ENCODE measurements at regions not wholly inside any gene's neighbourhood (a gene's known extent, or its start where the extent isn't known, plus 50 kb on each side); places are given as distances from the start of the nearest gene placed in this dataset.

- Histone ChIP-seq H3K36me3 (ENCODE audit: insufficient read depth, low read length) (no peaks in the 10 kb centered on the region), H3K27me3 (ENCODE audit: control insufficient read depth in 1 of 2, insufficient read depth in 2 of 2, low read length in 2 of 2) (no peaks in the 10 kb centered on the region), H3K27ac (ENCODE audit: low read depth in 1 of 2, low read length in 2 of 2) (no peak overlapping the region), H3K4me3 (ENCODE audit: low read length) (no peak overlapping the region), H3K9me3 (ENCODE audit: control insufficient read depth in 1 of 2, insufficient read depth in 1 of 2, low read length in 2 of 2) (no peaks in the 10 kb centered on the region), H3K4me1 (ENCODE audit: insufficient read depth, low read length) (no peaks in the 10 kb centered on the region)
- H3K9me3 Mint-ChIP-seq = peaks cover 3% of the 10 kb centered on the region
- no peaks in the 10 kb centered on the region for H3K36me3 Mint-ChIP-seq (ENCODE audit: low read depth)
- ATAC-seq (ENCODE audit: poor library complexity) (no peak), DNase-seq (no peak)
- H3K27me3 Mint-ChIP-seq = no peaks in the 10 kb centered on the region
- POLR2A ChIA-PET = no interaction called here
- intact Hi-C loops (cut with DNase I, micrococcal nuclease) = no loop called here
- H3K4me1 Mint-ChIP-seq (ENCODE audit: low read depth) = peaks cover 4% of the 10 kb centered on the region
- CTCF ChIA-PET = no interaction called here
- TF ChIP-seq CTCF (IDR thresholded peaks at IDR 0.05) = no peak
- H3K4me3 Mint-ChIP-seq = no peak overlapping the region
- H3K27ac Mint-ChIP-seq = no peak overlapping the region
Measured at GRCh38 chr12:66736931-66737330, 58.1 kb upstream of the GRIP1 start.

GRCh38 chr12:66739266-66739665 lies 60.4 kb upstream of the GRIP1 start:
- no peak for DNase-seq
- Mint-ChIP-seq H3K4me3 (no peak overlapping the region), H3K27ac (no peak overlapping the region), H3K27me3 (no peaks in the 10 kb centered on the region), H3K36me3 (ENCODE audit: low read depth) (no peaks in the 10 kb centered on the region), H3K9me3 (peaks cover 6% of the 10 kb centered on the region), H3K4me1 (ENCODE audit: low read depth) (peaks cover 24% of the 10 kb centered on the region)
- no peaks in the 10 kb centered on the region for H3K36me3 ChIP-seq (ENCODE audit: insufficient read depth, low read length)
- no peak overlapping the region for H3K4me3 ChIP-seq (ENCODE audit: low read length)
- CTCF ChIA-PET = no interaction called here
- H3K4me1 ChIP-seq (ENCODE audit: insufficient read depth, low read length) = no peaks in the 10 kb centered on the region
- ATAC-seq (ENCODE audit: poor library complexity) = no peak
- H3K27ac ChIP-seq (ENCODE audit: low read depth in 1 of 2, low read length in 2 of 2) = no peak overlapping the region
- intact Hi-C loops (cut with DNase I, micrococcal nuclease) = no loop called here
- TF ChIP-seq CTCF (IDR thresholded peaks at IDR 0.05) = no peak
- no peaks in the 10 kb centered on the region for H3K27me3 ChIP-seq (ENCODE audit: control insufficient read depth in 1 of 2, insufficient read depth in 2 of 2, low read length in 2 of 2)
- H3K9me3 ChIP-seq (ENCODE audit: control insufficient read depth in 1 of 2, insufficient read depth in 1 of 2, low read length in 2 of 2) = no peaks in the 10 kb centered on the region
- POLR2A ChIA-PET = no interaction called here

GRCh38 chr12:66739940-66740651 lies 61.2 kb upstream of the GRIP1 start:
- H3K9me3 Mint-ChIP-seq = peaks cover 6% of the 10 kb centered on the region
- intact Hi-C loops (cut with DNase I, micrococcal nuclease) = no loop called here
- H3K27ac Mint-ChIP-seq = no peak overlapping the region
- peaks cover 29% of the 10 kb centered on the region for H3K4me1 Mint-ChIP-seq (ENCODE audit: low read depth)
- no peaks in the 10 kb centered on the region for H3K36me3 Mint-ChIP-seq (ENCODE audit: low read depth)
- Histone ChIP-seq H3K27me3 (ENCODE audit: control insufficient read depth in 1 of 2, insufficient read depth in 2 of 2, low read length in 2 of 2) (no peaks in the 10 kb centered on the region), H3K36me3 (ENCODE audit: insufficient read depth, low read length) (no peaks in the 10 kb centered on the region), H3K9me3 (ENCODE audit: control insufficient read depth in 1 of 2, insufficient read depth in 1 of 2, low read length in 2 of 2) (no peaks in the 10 kb centered on the region), H3K4me1 (ENCODE audit: insufficient read depth, low read length) (no peaks in the 10 kb centered on the region), H3K27ac (ENCODE audit: low read depth in 1 of 2, low read length in 2 of 2) (no peak overlapping the region), H3K4me3 (ENCODE audit: low read length) (no peak overlapping the region)
- H3K27me3 Mint-ChIP-seq = no peaks in the 10 kb centered on the region
- no peak overlapping the region for H3K4me3 Mint-ChIP-seq
- ChIA-PET POLR2A (no interaction called here), CTCF (no interaction called here)
- TF ChIP-seq CTCF (IDR thresholded peaks at IDR 0.05) = no peak
- DNase-seq (no peak), ATAC-seq (ENCODE audit: poor library complexity) (no peak)
